ENCODE measurements at regions not wholly inside any gene's neighbourhood (a gene's known extent, or its start where the extent isn't known, plus 50 kb on each side); places are given as distances from the start of the nearest gene placed in this dataset.
A peak's percentile ranks its signal among the peaks of the same experiment; 100 is the strongest.

DNA sequence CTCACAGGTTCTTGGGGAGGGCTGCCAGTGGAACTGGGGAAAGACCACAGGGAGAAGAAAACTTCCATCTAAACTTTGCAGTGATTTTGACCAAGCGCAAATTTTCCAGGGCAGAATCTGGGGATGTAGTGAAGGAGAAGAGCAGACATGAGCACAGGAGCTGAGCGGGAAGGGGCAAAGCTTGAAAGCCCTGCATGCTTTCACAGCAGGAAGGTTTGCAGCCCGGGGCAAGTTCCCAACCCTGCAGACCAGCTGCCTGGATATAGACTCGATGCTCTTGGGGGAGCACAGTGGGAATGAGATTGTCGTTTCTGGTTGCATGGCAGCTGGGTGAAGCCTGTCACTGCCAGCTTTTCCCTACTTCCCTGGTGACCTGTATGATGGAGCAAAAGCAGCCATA, 276.8 kb upstream of the RORB start:
- no peak for DNase-seq (ENCODE audit: low spot score)

DNA sequence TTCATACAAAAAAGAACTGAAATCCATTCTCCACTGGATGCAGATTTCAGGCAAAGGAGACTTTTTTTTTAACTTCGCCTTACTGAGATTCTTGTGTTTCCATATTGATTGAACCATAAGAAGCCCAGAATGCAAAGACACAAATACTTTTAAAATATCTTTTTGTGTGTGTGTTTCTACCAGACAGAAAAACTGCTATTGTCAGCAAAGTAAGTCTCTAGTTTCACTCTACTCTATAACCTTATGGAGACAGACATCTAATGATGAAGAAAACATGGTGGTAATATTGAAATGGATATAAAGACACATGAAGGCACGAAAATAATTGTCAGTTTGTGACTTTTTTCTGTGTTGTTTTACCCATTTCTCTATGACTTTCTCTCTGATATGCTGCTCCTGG, 260.3 kb upstream of the RORB start:
- no peak for DNase-seq (ENCODE audit: low spot score)

DNA sequence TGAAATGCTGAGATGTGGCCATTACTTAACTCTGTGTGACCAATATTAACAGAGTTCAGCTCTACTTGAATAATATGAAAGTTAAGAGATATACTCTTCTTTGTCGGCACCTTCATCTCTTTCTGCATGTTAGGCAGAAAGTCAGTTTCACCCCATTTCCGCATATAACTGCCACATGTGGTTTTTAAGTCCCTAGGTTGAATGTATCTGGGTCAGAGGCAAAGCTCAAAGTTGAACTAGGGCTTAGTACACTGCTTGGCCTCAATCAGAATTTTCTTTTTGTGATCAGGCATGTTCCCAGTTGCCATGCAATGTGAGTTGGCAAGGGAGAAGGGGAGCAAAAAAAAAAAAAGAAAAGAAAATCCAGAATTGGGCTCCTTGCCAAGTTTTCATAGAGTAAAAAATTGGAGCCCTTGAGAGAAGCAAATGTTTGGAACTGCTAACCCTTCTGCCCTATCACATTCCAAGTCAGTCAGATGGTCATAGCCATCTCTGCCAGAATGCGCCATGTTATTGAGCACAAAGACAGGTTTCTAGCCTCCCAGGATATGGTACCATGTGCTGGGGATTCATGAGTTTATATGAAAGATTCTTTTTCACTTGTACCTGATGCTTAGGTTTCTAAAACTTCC, 251.2 kb upstream of the RORB start:
- DNase-seq (ENCODE audit: low spot score): no peak

DNA sequence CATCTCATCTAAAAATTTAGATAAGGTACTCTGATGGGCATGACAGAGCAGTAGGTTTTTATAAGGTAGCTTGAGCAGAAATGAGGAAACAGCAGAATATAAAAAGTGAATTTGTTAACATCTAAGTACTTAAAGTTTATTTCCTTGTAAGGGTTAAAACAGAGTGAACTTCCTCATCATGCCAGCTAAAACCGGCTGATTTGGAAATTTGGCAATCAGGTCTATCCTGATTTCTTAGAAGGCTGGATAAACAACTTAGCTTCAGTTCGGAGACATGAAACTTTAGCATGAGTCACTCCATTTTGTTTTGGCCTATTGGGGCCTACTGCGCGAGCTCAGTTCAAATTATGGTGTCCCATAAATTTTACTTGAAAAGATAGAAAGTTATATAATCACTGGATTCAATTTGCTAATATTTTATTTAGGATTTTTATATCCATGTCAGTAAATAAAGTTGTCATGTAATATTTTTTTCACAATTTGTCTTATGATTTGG, 241.6 kb upstream of the RORB start:
- DNase-seq (ENCODE audit: low spot score): no peak

DNA sequence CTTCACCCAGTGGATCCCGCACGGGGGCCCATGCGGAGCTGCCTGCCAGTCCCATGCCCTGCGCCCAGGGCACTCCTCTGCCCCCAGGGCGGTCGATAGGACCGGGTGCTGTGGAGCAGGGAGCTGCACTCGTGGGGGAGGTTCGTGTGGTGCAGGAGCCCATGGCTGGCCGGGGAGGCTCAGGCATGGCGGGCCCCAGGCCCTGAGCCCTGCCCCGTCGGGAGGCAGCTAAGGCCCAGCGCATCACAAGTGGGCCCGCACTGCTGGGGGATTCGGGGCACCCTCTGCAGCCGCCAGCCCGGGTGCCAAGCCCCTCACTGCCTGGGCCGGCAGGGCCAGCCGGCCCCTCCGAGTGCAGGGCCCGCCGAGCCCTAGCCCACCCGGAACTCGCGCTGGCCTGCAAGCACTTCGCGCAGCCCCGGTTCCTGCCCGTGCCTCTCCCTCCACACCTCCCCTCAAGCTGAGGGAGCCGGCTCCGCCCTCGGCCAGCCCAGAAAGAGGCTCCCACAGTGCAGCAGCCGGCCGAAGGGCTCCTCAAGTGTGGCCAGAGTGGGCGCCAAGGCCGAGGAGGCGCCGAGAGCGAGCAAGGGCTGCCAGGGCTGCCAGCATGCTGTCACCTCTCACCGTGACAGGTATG, 221.1 kb upstream of the RORB start:
- no peak for DNase-seq (ENCODE audit: low spot score)

DNA sequence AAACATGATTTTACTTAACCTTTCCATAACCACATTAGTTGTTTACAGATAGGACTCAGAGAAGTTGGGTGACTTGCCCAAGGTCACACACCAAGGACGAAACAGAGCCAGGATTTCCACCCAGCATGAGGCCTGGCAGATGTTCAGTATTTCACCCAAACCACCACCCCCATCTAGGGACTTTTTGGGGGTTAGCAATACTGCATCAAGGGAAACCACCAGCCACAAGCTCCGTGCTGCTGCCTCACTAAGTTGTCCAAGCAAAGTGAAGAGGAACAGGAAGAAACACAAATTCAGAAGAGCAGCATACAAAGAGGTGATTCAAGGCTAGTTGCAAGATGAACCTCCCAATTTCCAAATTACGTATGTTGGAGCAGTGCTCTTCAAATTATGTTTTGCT, 219.6 kb upstream of the RORB start:
- DNase-seq (ENCODE audit: low spot score): no peak

DNA sequence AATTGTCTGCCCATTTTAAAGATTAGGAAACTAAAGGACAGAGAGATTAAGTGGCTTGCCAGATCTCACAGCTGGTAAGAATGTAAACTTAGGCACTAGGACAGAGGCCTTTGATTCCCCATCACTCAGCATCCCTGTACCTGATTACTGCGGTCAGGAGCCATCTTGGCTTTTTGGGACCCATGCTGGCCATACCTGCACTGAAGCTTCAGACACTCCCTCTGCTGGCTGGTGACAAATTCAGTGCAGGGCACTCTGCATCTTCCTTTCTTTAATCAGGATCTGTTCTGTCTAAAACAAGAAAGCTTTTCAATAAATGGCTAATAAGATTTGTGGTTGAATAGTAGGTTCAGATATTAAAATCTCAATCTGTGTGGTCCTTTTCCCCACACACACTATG, 215.5 kb upstream of the RORB start:
- peak; percentile 33 for DNase-seq (ENCODE audit: low spot score)

DNA sequence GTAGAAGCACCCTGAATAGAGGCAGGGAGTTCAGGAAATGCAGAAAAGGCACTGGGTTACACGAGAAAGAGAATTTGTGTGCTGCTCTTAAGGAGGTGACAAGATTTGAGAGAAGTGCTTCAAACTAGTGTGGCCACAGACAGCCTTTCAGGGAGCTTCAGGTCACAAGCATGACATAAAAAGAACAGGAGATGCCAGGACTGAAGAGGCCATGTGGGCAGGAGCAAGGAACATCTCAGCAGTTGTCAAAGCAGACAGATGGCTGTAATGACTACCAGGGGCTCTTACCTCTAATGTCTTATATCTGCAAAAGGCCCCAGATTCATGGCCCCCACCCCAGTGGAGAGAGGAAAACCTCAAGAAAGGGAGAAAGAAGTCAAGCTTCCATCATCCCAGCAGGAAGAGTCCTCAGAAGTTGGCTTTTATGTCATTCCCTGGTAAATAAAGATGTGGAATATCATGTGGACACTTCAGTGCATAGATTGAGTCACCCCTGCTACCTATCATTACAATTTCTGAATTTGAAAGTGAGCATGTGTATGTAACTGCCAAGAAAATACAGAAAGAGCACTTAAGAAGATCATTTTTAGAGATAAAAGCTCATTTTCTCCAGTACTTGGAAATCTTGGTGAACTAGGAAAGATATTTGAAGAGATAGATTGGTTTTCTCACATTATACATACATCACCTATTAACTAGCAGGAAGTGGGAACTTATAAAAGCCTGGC, 214.4 kb upstream of the RORB start:
- no peak for DNase-seq (ENCODE audit: low spot score)

DNA sequence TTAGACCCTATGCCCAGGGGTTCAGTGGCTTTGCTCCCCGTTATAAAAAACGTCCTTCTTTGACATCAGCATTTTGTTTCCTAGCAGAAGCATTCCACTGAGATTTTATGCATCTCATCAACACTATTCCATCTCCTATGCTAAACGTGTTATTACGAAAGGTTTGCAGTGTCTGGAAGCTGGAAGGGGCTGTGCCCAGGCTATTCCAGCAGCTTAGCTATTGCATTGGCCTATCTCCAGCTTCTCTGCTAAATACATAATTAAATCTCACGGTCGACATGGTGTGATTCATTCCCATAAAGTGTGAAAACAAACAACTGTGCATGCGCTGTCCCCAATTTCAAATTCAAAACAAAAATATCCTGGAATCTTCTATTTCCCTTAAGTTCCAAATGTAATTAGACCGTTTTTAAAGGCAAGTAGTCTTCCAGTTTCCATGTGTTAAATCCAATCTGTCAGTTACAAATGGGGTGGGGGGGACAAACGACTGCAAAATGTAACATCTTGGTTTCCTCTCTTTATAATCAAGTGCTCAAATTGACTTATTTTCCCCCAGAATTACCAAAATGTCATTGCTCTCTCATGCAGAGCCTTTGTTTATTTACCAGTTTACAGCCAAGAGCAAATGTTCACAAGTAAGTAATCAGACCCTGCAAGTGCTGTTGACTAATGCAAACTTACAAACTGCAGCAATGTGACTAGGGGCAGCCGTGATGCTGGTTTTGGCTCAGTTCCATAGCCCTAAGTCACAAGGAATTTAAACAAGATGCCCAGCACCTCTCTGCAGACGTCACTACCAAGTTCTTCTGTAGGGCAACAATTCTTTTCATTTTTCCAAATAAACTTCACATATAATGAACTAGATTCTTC, 212.3 kb upstream of the RORB start:
- no peak for DNase-seq (ENCODE audit: low spot score)

DNA sequence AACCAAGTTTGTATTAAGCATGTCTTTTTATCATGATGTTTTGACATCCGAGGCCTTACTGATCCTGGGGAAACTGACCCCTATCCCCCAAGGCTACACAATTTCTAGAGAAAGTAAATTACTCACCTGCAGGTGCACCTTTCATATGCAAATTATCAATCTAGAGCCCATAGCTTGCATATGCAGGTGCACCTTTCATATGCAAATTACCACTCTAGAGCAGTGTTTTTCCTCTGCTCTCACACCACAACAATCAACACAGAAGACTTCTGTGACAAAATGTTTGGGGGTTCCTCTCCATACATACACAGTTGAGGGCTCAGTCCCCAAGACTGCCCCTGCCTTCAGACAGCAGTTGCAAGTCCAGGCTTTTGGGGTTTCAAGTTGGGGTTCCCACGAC, 203.7 kb upstream of the RORB start:
- DNase-seq (ENCODE audit: low spot score): no peak

DNA sequence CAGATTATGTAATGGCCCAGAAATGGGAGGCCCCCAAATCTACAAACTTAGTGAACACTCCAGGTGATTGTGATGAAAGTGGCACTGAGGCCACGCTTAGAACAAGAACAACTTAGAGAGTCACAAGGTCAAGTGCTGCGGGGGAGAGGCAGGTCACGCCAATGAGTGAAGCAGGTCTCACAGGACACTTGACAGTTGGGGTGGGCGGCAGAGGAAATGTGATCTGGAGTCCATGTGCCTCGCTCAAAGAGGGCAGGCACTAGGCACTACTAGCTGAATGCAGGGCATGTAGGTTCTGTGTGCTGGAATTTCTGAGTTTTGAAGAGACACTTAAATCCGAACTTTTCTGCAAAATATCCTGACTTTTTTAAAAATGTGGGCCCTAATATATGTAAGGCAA, 193.2 kb upstream of the RORB start:
- DNase-seq (ENCODE audit: low spot score): no peak

DNA sequence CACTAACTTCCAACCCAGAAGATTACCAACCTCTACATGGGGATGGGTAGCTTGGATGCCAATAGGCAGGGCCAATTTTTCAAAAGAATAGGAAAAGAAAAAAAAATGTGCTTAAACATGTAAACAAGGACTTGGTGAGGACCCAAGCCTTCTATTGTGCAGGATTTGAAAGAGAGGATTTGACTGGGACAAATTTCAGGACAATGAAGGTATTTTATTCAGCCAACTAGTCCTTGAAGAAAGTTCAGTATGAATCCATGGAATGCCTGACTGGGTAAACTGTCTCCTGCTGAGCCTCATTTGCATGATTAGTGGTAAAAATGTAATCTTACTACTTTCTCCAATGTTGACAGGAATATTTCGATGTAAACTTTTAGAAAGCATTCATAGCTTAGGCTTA, 192.5 kb upstream of the RORB start:
- no peak for DNase-seq (ENCODE audit: low spot score)

DNA sequence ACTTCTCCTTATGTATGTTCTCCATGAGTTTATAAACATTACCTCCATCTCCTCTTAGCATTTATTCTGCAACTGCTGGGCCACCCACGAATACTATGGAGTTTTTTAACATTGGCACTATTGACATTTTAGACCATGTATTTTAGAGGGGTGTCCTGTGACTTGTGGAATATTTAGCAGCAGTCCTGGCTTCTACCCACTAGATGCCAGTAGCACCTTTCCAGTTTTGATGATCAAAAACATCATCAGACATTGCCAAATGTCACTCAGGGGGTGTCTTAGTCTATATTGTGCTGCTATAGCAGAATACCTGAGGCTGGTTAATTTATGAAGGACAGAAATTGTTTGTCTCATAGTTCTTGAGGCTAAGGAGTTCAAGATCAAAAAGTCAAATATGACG, 187.5 kb upstream of the RORB start:
- peak; percentile 8 for DNase-seq (ENCODE audit: low spot score)

DNA sequence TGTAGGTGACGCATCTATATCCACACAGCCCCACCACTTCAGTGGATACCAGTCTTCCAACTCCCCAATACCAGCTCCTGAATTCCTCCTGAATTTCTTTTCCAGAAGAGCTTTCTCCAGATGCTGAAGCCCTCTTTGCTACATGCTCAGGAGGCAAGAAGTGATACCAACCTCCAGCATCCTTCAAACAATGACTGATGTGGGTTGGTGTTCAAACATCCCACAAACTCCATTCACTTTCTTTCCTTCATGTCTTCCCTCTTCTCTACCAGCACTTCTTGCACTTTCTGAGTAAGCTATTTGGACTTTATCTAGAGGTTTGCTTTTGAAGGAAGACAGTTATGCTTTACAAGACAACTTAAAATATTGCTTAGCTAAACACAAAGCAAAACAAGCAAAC, 179.9 kb upstream of the RORB start:
- DNase-seq (ENCODE audit: low spot score): no peak

DNA sequence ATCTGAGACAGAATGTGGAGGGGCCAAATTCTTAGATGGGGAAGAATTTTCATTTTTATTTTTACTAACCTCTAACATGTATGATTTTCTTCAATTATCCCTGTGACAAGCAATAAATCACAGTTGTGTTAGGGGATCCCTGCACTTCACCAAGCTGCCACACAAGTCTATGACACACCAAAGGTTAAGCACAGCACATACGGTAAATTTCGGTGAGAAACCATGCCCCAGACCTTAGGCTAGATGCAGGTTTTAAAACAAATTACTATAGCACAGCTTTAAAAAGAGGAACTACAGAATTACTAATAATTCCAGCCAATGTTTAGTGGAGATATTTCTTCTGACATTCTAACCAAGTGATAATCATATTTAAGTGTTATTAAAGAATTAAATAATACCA, 175.7 kb upstream of the RORB start:
- DNase-seq (ENCODE audit: low spot score): no peak

DNA sequence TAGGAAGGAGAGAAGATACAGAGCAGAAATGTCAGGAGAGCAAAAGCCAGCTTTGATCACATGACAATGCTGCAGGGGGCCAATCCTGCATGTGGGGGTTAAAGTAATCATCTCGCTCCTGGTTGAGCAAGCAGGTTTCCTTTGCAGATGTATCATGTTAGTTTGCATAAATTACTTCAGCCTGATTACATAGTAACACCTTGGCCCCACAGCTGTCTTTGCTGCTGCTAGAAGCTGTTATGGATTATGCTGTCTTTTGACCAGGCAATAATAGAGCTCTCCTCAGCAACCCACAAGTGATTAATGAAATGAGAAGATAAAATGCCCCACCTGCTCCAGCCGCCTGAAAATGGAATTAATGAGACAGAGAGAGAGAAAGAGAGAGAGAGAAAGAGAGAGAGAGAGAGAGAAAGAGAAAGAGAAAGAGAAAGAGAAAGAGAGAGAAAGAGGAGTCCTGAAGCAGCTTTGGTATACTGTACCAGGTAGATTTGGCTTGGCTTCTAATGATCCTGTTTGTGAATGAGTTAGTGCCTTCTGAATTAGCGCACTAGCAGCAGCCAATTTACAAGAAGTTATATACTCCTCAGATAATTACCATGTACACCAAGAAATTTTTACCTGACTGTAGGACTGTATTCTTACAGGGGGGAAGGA, 174.3 kb upstream of the RORB start:
- DNase-seq (ENCODE audit: low spot score): peak; percentile 4

DNA sequence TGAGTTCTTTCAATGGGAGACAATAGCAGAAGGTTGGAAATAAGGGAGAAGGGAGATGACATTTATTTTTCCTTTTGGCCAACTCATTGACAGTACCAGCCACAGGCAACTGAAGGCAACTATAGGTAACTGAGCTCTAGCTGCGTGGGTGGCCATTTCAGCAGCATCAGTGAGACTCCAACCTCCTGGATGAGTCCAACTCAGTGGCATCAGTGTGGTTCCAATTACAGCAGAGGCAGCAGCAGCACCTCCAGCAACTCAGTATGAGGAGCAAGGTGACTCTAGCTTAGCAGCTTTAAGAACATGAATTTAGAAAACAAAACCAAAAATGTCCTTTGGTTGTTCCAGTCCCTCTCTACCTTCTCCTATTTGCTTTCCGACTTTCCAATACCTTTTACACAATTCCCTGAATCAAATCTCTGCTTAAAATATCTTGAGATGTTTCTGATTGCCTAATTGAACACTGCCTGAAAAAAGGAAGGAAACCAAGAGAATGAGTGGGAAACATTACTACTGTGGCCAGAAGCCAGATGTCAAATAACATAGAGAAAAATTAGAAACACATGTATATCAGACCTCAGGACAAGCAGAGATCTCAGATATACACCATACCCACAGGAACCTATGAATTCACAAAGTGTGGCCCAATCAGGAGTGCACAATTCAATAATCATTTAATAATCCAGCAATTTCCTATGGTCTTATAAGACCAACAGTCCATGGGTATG, 166.5 kb upstream of the RORB start:
- DNase-seq (ENCODE audit: low spot score): no peak

DNA sequence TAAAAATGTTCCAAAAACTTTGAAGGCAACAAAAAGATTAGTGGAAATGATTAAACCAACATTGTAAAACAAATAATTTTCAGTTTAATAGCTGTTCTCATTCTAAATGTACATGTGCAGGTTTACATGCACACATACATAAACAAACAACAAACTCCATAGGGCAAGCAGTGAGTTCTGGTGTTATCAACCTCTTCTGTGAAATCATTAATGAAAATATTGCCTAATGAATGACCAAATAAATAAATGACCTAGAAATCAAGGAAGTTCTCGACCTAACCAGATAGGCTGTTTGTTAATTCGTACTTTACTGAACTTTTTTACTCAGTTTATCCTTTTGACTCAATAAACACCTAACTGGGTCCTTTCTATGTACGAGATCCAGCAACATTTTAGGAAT, 165.5 kb upstream of the RORB start:
- DNase-seq (ENCODE audit: low spot score): no peak

DNA sequence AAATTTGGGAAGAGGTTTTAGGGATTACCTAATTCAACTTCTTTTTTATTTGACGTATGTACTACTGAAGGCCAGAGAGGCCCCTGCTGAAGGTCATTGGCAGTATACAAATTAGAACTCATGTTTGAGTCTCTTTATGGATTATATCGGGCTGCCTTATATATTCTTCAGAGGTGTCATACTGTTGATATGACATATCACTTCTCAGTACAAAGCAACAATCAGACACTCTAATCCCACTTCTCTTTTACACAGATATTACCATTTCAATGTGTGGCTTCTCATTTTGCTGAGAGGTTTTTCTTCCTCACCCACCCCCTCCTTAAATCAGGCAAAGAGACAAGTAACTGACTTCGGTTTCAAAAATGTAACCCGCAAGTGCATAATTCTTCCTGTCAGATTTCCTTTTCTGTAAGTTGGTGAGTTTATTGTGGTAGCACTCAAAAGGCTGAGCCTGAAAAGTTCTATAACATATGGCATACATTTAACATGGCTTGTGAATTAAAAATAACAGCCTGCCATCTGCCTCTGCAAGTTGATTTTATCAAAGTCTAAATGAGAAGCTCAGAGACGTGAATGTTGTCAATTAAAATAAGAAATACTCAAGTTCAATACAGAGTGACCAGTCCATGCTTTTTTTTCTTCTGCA, 163.6 kb upstream of the RORB start:
- DNase-seq (ENCODE audit: low spot score): no peak

DNA sequence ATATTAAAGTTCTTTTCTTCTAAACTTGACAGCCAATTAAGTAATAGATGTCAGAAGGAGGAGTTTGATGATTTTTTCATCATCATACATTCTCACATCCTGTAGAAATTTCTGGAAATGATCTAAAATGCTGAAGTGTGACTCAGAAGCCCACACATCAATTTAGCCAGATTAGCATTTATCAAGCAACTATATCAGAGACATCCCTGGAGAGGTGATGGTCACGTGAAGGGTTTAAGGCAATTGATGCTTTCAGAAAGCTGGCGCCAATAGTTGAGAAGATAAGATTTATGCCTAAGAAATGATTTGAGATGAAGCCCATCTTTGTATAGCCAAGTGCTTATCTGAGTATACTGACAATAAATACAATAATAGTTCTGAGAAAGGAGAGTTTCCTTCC, 162.9 kb upstream of the RORB start:
- no peak for DNase-seq (ENCODE audit: low spot score)

DNA sequence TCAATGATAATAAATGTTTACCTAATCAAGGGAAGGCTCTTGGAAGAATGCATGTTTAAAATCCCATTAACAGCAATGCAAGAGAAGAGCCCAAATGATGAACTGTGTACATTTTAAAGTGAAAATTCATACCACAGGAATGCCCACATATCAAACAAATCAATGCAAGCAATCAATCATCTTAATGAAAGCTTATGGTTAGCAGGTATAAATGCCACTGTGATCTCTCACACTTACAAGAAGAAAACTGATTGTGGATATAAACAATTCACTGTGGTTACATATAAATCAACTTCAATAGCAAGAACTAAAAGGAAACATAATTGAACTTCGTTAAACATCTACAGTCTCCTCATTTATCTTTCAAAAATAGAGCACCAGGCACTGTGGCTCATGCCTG, 161.0 kb upstream of the RORB start:
- DNase-seq (ENCODE audit: low spot score): no peak
